WTC11 (cell line): ENCODE measurements at regions not wholly inside any gene's neighbourhood (a gene's known extent, or its start where the extent isn't known, plus 50 kb on each side); places are given as distances from the start of the nearest gene placed in this dataset.

Source experiments
- ATAC-seq: fragments of 200-7000 bp; cut with Tn5 transposase; 2 replicates; pipeline ENCODE4 v1.10.0; 2021; ENCODE audit warnings: mild to moderate bottlenecking, moderate library complexity
- CTCF ChIA-PET: fragments of 300-600 bp; sonication (Branson Sonifier 250); formaldehyde crosslinking; loops from one replicate; lab custom pipeline; 2021; ENCODE audit warnings: antibody characterized with exemption; lab: Charles Lee
- POLR2A ChIA-PET: fragments of 350-600 bp; sonication (Branson Sonifier 250); formaldehyde crosslinking; loops from one replicate; lab custom pipeline; 2021; ENCODE audit warnings: antibody characterized with exemption; lab: Charles Lee
- DNase-seq: peaks from one replicate; pipeline ENCODE4 v3.0.0; 2021; ENCODE audit warnings: low spot score
- H3K27ac Mint-ChIP-seq: 2 replicates; pipeline ENCODE4 v1.8.0; 2021; ENCODE audit warnings: mixed read lengths
- H3K27me3 Mint-ChIP-seq: 2 replicates; pipeline ENCODE4 v1.8.0; 2021; ENCODE audit warnings: low read depth, mild to moderate bottlenecking, moderate library complexity, mixed read lengths
- H3K36me3 Mint-ChIP-seq: 2 replicates; pipeline ENCODE4 v1.8.0; 2021; ENCODE audit warnings: mixed read lengths
- H3K4me1 Mint-ChIP-seq: 2 replicates; pipeline ENCODE4 v1.8.0; 2022; ENCODE audit warnings: mixed read lengths
- H3K4me3 Mint-ChIP-seq: 2 replicates; pipeline ENCODE4 v1.8.0; 2021; ENCODE audit warnings: mild to moderate bottlenecking, moderate library complexity, mixed read lengths
- H3K9me3 Mint-ChIP-seq: 2 replicates; pipeline ENCODE4 v1.8.0; 2021; ENCODE audit warnings: mixed read lengths
- AFF4 ChIP-seq: sonication (generic); formaldehyde crosslinking; IDR thresholded peaks from 2 replicates; pipeline ENCODE4 v1.8.1; 2023; ENCODE audit warnings: mild to moderate bottlenecking, missing genetic modification reagents, borderline replicate concordance
- CREB1 ChIP-seq: sonication (generic); formaldehyde crosslinking; IDR thresholded peaks from 2 replicates; pipeline ENCODE4 v1.8.0; 2023; ENCODE audit warnings: mild to moderate bottlenecking, missing genetic modification reagents
- ELF4 ChIP-seq: sonication (generic); formaldehyde crosslinking; IDR thresholded peaks from 2 replicates; pipeline ENCODE4 v1.8.1; 2022; ENCODE audit warnings: low read depth, mild to moderate bottlenecking, moderate library complexity, missing genetic modification reagents
- EMX1 ChIP-seq: fragments of 250-450 bp; sonication (Bioruptor Pico); IDR thresholded peaks from 2 replicates; pipeline ENCODE4 v1.8.0; 2021; ENCODE audit warnings: mild to moderate bottlenecking
- IRF1 ChIP-seq: sonication (generic); formaldehyde crosslinking; IDR thresholded peaks from 2 replicates; pipeline ENCODE4 v1.8.0; 2023; ENCODE audit warnings: missing genetic modification reagents
- IRF2 ChIP-seq: sonication (generic); formaldehyde crosslinking; IDR thresholded peaks from 2 replicates; pipeline ENCODE4 v1.8.0; 2022; ENCODE audit warnings: low read depth, missing genetic modification reagents, borderline replicate concordance
- JAZF1 ChIP-seq: fragments of 250-450 bp; sonication (Bioruptor Pico); IDR thresholded peaks from 2 replicates; pipeline ENCODE4 v1.9.0; 2021; ENCODE audit warnings: moderate library complexity, mild to moderate bottlenecking, inconsistent platforms
- JUN ChIP-seq: sonication (generic); formaldehyde crosslinking; IDR thresholded peaks from 2 replicates; pipeline ENCODE4 v1.8.0; 2023; ENCODE audit warnings: mild to moderate bottlenecking, missing genetic modification reagents
- MAX ChIP-seq: sonication (generic); formaldehyde crosslinking; IDR thresholded peaks from 2 replicates; pipeline ENCODE4 v1.8.0; 2022; ENCODE audit warnings: mild to moderate bottlenecking, missing genetic modification reagents
- NFE2L1 ChIP-seq: sonication (generic); formaldehyde crosslinking; IDR thresholded peaks from 2 replicates; pipeline ENCODE4 v1.8.1; 2023; ENCODE audit warnings: missing genetic modification reagents
- NFYB ChIP-seq: sonication (generic); formaldehyde crosslinking; conservative IDR thresholded peaks from 2 replicates; pipeline ENCODE4 v1.8.0; 2022; ENCODE audit warnings: low read depth, missing genetic modification reagents
- RORB ChIP-seq: fragments of 250-450 bp; sonication (Bioruptor Pico); IDR thresholded peaks from 2 replicates; pipeline ENCODE4 v1.9.0; 2021; ENCODE audit warnings: mild to moderate bottlenecking
- SOX15 ChIP-seq: fragments of 250-450 bp; sonication (Bioruptor Pico); IDR thresholded peaks from 2 replicates; pipeline ENCODE4 v1.9.0; 2021; ENCODE audit warnings: mild to moderate bottlenecking
- TCF7 ChIP-seq: sonication (generic); formaldehyde crosslinking; IDR thresholded peaks from 2 replicates; pipeline ENCODE4 v1.8.0; 2022; ENCODE audit warnings: mild to moderate bottlenecking, low read depth, missing genetic modification reagents, moderate library complexity
- TEAD4 ChIP-seq: sonication (generic); formaldehyde crosslinking; IDR thresholded peaks from 2 replicates; pipeline ENCODE4 v1.8.0; 2022; ENCODE audit warnings: mild to moderate bottlenecking, missing genetic modification reagents
- ZNF121 ChIP-seq: sonication (generic); formaldehyde crosslinking; IDR thresholded peaks from 2 replicates; pipeline ENCODE4 v1.8.0; 2023; ENCODE audit warnings: missing genetic modification reagents
- ZNF532 ChIP-seq: fragments of 250-450 bp; sonication (Bioruptor Pico); IDR thresholded peaks from 2 replicates; pipeline ENCODE4 v1.9.0; 2021; ENCODE audit warnings: mild to moderate bottlenecking, borderline replicate concordance
- TF ChIP-seq, protein P1 (sequence below): fragments of 250-450 bp; sonication (Bioruptor Pico); conservative IDR thresholded peaks from 2 replicates; pipeline ENCODE4 v1.9.0; 2021; ENCODE audit warnings: mild to moderate bottlenecking
- TF ChIP-seq, protein P2 (sequence below): sonication (generic); formaldehyde crosslinking; IDR thresholded peaks from 2 replicates; pipeline ENCODE4 v1.8.0; 2023; ENCODE audit warnings: mild to moderate bottlenecking, missing genetic modification reagents
- TF ChIP-seq, protein P3 (sequence below): fragments of 250-450 bp; sonication (Bioruptor Pico); IDR thresholded peaks from 2 replicates; pipeline ENCODE4 v1.9.0; 2021; ENCODE audit warnings: moderate library complexity, mild to moderate bottlenecking, inconsistent platforms, borderline replicate concordance

GRCh38 chr6:134373993-134374392, 56.1 kb upstream of the SGK1 start:
- TF ChIP-seq NFE2L1 (no peak), IRF1 (no peak), SOX15 (CRISPR knock-in tag) (no peak), ZNF121 (no peak), TEAD4 (no peak), CREB1 (CRISPR knock-in tag) (no peak), JUN (CRISPR knock-in tag) (no peak)
- ATAC-seq (no peak), DNase-seq (no peak)
- Mint-ChIP-seq H3K36me3 (peaks cover 4% of the 10 kb centered on the region), H3K27me3 (no peaks in the 10 kb centered on the region), H3K27ac (no peak overlapping the region), H3K9me3 (peaks cover 13% of the 10 kb centered on the region), H3K4me1 (peaks cover 4% of the 10 kb centered on the region), H3K4me3 (no peak overlapping the region)
- POLR2A ChIA-PET = no interaction called here
- CTCF ChIA-PET = no interaction called here

GRCh38 chr6:134373282-134373922, 55.5 kb upstream of the SGK1 start:
- ChIA-PET POLR2A (no interaction called here), CTCF (no interaction called here)
- no peaks in the 10 kb centered on the region; the same call in 1 of the 2 replicates for H3K4me1 Mint-ChIP-seq
- no peak for ATAC-seq
- H3K27me3 Mint-ChIP-seq = no peaks in the 10 kb centered on the region
- H3K27ac Mint-ChIP-seq = no peak overlapping the region
- H3K36me3 Mint-ChIP-seq = no peaks in the 10 kb centered on the region
- no peak for DNase-seq
- no peak overlapping the region for H3K4me3 Mint-ChIP-seq
- H3K9me3 Mint-ChIP-seq = peaks cover 7% of the 10 kb centered on the region
- no peak for TF ChIP-seq MAX
- TF ChIP-seq IRF2 (CRISPR knock-in tag) = no peak
- no peak for TF ChIP-seq ELF4
- no peak for TF ChIP-seq AFF4 (CRISPR knock-in tag)
- no peak for TF ChIP-seq NFE2L1
- TF ChIP-seq, protein P1, sequence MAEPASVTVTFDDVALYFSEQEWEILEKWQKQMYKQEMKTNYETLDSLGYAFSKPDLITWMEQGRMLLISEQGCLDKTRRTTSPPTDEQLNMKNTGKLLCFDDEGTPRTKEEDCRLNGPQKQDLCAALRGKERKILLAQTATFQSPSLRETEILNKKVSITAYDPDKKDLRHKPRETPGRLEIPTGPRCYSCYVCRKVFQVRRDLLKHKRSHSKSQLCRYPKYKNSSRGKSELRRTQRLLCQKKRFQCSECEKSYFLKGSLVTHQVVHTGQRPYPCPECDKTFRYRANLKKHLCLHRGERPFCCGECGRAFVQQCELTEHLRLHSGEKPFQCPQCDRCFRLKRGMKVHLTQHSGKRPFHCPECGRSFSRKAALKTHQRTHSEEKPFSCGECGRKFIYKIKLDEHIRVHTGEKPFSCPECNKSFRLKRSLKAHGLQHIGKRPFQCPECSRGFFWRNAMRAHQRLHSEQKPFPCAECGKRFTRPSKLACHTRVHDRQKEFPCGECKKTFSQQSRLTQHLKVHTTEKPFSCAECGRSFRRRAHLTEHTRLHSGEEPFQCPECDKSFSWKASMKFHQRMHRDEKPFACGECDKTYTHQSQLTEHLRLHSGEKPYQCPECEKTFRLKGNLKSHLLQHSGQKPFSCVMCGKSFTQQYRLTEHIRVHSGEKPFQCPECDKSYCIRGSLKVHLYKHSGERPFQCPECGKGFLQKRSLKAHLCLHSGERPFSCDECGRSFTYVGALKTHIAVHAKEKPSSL (CRISPR knock-in tag) = no peak
- TF ChIP-seq ZNF532 (CRISPR knock-in tag) = no peak
- TF ChIP-seq IRF1 = no peak
- TF ChIP-seq RORB = no peak
- TF ChIP-seq NFYB (CRISPR knock-in tag) = no peak
- TF ChIP-seq EMX1 = no peak
- TF ChIP-seq, protein P2, sequence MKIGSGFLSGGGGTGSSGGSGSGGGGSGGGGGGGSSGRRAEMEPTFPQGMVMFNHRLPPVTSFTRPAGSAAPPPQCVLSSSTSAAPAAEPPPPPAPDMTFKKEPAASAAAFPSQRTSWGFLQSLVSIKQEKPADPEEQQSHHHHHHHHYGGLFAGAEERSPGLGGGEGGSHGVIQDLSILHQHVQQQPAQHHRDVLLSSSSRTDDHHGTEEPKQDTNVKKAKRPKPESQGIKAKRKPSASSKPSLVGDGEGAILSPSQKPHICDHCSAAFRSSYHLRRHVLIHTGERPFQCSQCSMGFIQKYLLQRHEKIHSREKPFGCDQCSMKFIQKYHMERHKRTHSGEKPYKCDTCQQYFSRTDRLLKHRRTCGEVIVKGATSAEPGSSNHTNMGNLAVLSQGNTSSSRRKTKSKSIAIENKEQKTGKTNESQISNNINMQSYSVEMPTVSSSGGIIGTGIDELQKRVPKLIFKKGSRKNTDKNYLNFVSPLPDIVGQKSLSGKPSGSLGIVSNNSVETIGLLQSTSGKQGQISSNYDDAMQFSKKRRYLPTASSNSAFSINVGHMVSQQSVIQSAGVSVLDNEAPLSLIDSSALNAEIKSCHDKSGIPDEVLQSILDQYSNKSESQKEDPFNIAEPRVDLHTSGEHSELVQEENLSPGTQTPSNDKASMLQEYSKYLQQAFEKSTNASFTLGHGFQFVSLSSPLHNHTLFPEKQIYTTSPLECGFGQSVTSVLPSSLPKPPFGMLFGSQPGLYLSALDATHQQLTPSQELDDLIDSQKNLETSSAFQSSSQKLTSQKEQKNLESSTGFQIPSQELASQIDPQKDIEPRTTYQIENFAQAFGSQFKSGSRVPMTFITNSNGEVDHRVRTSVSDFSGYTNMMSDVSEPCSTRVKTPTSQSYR (CRISPR knock-in tag) = no peak
- TF ChIP-seq JAZF1 (CRISPR knock-in tag) = no peak
- TF ChIP-seq TCF7 (CRISPR knock-in tag) = no peak
- TF ChIP-seq, protein P3, sequence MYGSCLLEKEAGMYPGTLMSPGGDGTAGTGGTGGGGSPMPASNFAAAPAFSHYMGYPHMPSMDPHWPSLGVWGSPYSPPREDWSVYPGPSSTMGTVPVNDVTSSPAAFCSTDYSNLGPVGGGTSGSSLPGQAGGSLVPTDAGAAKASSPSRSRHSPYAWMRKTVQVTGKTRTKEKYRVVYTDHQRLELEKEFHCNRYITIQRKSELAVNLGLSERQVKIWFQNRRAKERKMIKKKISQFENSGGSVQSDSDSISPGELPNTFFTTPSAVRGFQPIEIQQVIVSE (CRISPR knock-in tag) = no peak
